Astrocyte (in vitro differentiated cells and primary cell): ENCODE measurements at regions not wholly inside any gene's neighbourhood (a gene's known extent, or its start where the extent isn't known, plus 50 kb on each side); places are given as distances from the start of the nearest gene placed in this dataset.

Experiments
- EZH2 ChIP-seq: IDR thresholded peaks from 2 replicates; pipeline ENCODE4 v1.6.1; 2012; ENCODE audit warnings: mild to moderate bottlenecking, low read length, inconsistent platforms; ENCODE audit not compliant: insufficient read depth
- TF ChIP-seq, protein P1 (sequence below): IDR thresholded peaks from 2 replicates; pipeline ENCODE4 v1.5.1; 2011; ENCODE audit warnings: low read depth, mild to moderate bottlenecking, inconsistent platforms, low read length, moderate library complexity; ENCODE audit not compliant: insufficient read depth

DNA sequence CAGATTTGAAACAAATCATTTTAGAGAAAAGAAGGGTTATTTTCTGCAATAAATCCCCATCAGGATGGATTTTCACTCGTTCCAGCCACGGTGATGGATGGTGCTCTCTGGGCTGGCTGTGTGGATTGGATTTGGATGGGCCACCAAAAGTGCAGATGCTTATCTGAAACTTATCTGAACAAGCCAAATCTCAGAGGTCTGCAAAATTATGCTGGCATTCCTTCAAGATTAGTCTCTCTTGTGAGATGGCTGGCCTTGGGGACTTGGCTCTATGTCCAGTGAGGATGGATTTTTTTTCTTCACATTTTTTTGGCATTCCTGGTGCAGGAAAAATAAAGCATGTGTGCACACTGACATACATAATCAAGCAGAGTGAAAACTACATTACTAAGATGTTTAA, 341.9 kb downstream of the GXYLT1 start:
- TF ChIP-seq, protein P1, sequence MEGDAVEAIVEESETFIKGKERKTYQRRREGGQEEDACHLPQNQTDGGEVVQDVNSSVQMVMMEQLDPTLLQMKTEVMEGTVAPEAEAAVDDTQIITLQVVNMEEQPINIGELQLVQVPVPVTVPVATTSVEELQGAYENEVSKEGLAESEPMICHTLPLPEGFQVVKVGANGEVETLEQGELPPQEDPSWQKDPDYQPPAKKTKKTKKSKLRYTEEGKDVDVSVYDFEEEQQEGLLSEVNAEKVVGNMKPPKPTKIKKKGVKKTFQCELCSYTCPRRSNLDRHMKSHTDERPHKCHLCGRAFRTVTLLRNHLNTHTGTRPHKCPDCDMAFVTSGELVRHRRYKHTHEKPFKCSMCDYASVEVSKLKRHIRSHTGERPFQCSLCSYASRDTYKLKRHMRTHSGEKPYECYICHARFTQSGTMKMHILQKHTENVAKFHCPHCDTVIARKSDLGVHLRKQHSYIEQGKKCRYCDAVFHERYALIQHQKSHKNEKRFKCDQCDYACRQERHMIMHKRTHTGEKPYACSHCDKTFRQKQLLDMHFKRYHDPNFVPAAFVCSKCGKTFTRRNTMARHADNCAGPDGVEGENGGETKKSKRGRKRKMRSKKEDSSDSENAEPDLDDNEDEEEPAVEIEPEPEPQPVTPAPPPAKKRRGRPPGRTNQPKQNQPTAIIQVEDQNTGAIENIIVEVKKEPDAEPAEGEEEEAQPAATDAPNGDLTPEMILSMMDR, result no peak
- TF ChIP-seq EZH2, result no peak
